DND-41 (cell line): ENCODE measurements at regions not wholly inside any gene's neighbourhood (a gene's known extent, or its start where the extent isn't known, plus 50 kb on each side); places are given as distances from the start of the nearest gene placed in this dataset.

Source experiments
- ATAC-seq: fragments of 200-7000 bp; cut with Tn5 transposase; 3 replicates; pipeline ENCODE4 v1.9.1; 2021; ENCODE audit warnings: low read depth; ENCODE audit not compliant: insufficient read depth
- DNase-seq: peaks from one replicate; pipeline ENCODE4 v3.0.0-alpha.2; 2020
- H2AFZ ChIP-seq: 2 replicates; pipeline ENCODE4 v1.6.0; 2012; ENCODE audit warnings: low read depth, low read length
- H3K27ac ChIP-seq: 2 replicates; pipeline ENCODE4 v1.5.1; 2012; ENCODE audit warnings: low read length, inconsistent platforms
- H3K27me3 ChIP-seq: fragments of 200-600 bp; sonication (generic); 2 replicates; pipeline ENCODE4 v1.6.0; 2012; ENCODE audit warnings: low read length, mild to moderate bottlenecking, inconsistent platforms; ENCODE audit not compliant: insufficient read depth, poor library complexity
- H3K36me3 ChIP-seq: 2 replicates; pipeline ENCODE4 v1.5.1; 2012; ENCODE audit warnings: low read length, inconsistent platforms; ENCODE audit not compliant: insufficient read depth
- H3K4me1 ChIP-seq: 2 replicates; pipeline ENCODE4 v1.5.1; 2012; ENCODE audit warnings: mild to moderate bottlenecking, low read length; ENCODE audit not compliant: insufficient read depth
- H3K4me2 ChIP-seq: 2 replicates; pipeline ENCODE4 v1.6.0; 2012; ENCODE audit warnings: mild to moderate bottlenecking, moderate library complexity, low read length, inconsistent platforms; ENCODE audit not compliant: insufficient read depth
- H3K4me3 ChIP-seq, 2 experiments: fragments of 200-600 bp in 1 of 2; shearing (Covaris generic) in 1 of 2; 2 replicates each; pipeline ENCODE4 v1.5.1; 2012 to 2016; ENCODE audit warnings: inconsistent platforms in 2 of 2, low read length in 2 of 2, mild to moderate bottlenecking in 2 of 2, low read depth in 1 of 2, moderate library complexity in 1 of 2
- H3K79me2 ChIP-seq: 2 replicates; pipeline ENCODE4 v1.6.0; 2012; ENCODE audit warnings: low read length, inconsistent platforms; ENCODE audit not compliant: insufficient read depth
- H3K9ac ChIP-seq: 2 replicates; pipeline ENCODE4 v1.6.0; 2012; ENCODE audit warnings: low read depth, mild to moderate bottlenecking, inconsistent platforms, low read length, moderate library complexity
- H3K9me3 ChIP-seq: 2 replicates; pipeline ENCODE4 v1.5.1; 2012; ENCODE audit warnings: low read length, moderate library complexity, mild to moderate bottlenecking, inconsistent platforms; ENCODE audit not compliant: insufficient read depth, severe bottlenecking
- H4K20me1 ChIP-seq: 2 replicates; pipeline ENCODE4 v1.6.0; 2012; ENCODE audit warnings: low read length; ENCODE audit not compliant: insufficient read depth
- EZH2 ChIP-seq: IDR thresholded peaks from 3 replicates; pipeline ENCODE4 v1.6.1; 2012; ENCODE audit warnings: borderline replicate concordance, low read depth, mild to moderate bottlenecking, moderate library complexity, low read length, inconsistent platforms; ENCODE audit not compliant: severe bottlenecking
- TF ChIP-seq, protein P1 (sequence below): IDR thresholded peaks from 2 replicates; pipeline ENCODE4 v1.5.1; 2012; ENCODE audit warnings: borderline replicate concordance, low read length, moderate library complexity, mild to moderate bottlenecking; ENCODE audit not compliant: poor library complexity, severe bottlenecking; ENCODE audit errors: extremely low read depth

DNA sequence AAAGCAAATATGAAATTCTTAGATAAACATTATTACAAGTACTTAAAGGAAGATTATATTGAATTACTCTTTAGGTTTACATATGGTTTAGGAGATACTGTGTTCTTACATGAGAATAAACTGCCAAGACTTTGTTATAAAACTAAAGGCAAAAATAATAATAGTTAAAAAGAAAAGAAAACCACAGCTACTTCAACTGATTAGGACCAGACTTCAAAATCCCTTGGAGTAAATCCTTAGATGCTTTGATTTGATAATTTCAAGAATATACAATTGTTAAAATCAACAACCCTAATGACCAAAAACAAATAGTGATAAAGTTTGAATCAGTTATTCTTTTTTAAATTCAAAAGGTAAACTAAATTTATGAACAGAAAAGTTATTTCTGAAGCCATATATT is 389.6 kb upstream of the COX7C start:
- no peak for DNase-seq
- no peak for TF ChIP-seq EZH2
- TF ChIP-seq, protein P1, sequence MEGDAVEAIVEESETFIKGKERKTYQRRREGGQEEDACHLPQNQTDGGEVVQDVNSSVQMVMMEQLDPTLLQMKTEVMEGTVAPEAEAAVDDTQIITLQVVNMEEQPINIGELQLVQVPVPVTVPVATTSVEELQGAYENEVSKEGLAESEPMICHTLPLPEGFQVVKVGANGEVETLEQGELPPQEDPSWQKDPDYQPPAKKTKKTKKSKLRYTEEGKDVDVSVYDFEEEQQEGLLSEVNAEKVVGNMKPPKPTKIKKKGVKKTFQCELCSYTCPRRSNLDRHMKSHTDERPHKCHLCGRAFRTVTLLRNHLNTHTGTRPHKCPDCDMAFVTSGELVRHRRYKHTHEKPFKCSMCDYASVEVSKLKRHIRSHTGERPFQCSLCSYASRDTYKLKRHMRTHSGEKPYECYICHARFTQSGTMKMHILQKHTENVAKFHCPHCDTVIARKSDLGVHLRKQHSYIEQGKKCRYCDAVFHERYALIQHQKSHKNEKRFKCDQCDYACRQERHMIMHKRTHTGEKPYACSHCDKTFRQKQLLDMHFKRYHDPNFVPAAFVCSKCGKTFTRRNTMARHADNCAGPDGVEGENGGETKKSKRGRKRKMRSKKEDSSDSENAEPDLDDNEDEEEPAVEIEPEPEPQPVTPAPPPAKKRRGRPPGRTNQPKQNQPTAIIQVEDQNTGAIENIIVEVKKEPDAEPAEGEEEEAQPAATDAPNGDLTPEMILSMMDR: no peak
- H3K9ac ChIP-seq: no peak overlapping the region
- no peak overlapping the region for H3K4me2 ChIP-seq
- no peak overlapping the region for H3K4me3 ChIP-seq
- no peak overlapping the region for H3K27ac ChIP-seq
- H3K79me2 ChIP-seq: no peaks in the 10 kb centered on the region
- no peaks in the 10 kb centered on the region for H3K27me3 ChIP-seq
- H4K20me1 ChIP-seq: no peaks in the 10 kb centered on the region
- H3K4me1 ChIP-seq: no peaks in the 10 kb centered on the region
- no peaks in the 10 kb centered on the region for H3K36me3 ChIP-seq
- H3K9me3 ChIP-seq: no peaks in the 10 kb centered on the region
- no peak overlapping the region for H2AFZ ChIP-seq
- no peak for ATAC-seq

DNA sequence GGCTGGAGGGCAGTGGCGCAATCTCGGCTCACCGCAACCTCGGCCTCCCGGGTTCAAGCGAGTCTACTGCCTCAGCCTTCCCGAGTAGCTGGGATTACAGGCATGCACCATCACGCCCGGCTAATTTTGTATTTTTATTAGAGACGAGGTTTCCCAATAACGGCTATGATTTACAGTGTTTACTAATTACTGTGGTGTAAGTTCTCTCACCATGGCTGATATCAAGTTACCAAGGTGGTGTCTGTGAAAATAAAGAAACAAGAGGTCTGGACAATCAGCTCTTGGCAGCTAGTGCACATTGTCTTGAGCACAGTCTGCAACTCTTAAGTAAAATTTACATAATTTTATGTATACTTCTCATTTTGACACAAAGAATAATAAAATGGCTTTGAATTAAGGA is 385.5 kb upstream of the COX7C start:
- no peak for DNase-seq
- no peak overlapping the region for H3K4me2 ChIP-seq

DNA sequence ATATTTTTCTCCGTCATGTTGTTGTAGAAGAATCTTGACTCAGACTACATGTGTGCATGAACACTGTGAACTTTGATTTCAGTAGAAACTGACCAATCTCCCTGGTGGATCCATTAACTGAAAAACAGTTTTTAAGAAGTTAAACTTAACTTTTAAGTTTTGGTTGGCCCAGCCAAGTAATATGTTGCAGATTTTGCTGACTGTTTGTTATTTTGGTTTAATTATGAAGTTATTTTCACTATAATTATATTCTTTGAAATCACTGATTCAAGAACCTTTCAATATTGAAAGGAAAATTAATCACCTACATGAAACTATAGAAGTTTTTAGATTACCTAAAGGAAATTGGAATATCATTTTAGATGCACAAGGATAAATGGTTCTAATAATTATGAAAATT is 373.6 kb upstream of the COX7C start:
- Histone ChIP-seq H3K36me3 (no peaks in the 10 kb centered on the region), H3K79me2 (no peaks in the 10 kb centered on the region), H3K4me1 (no peaks in the 10 kb centered on the region), H3K4me2 (no peak overlapping the region), H2AFZ (no peak overlapping the region), H4K20me1 (no peaks in the 10 kb centered on the region), H3K27ac (no peak overlapping the region), H3K9me3 (no peaks in the 10 kb centered on the region), H3K9ac (no peak overlapping the region), H3K4me3 (no peak overlapping the region), H3K27me3 (no peaks in the 10 kb centered on the region)
- TF ChIP-seq, protein P1: no peak
- no peak for TF ChIP-seq EZH2
- no peak for DNase-seq
- ATAC-seq: no peak

More for the DNA sequence above, 385.5 kb upstream of the COX7C start:
- H3K27ac ChIP-seq: no peak overlapping the region
- H3K4me3 ChIP-seq: no peak overlapping the region
- H3K27me3 ChIP-seq: no peaks in the 10 kb centered on the region
- no peaks in the 10 kb centered on the region for H3K9me3 ChIP-seq
- H3K79me2 ChIP-seq: no peaks in the 10 kb centered on the region
- TF ChIP-seq, protein P1: no peak
- TF ChIP-seq EZH2: no peak
- no peaks in the 10 kb centered on the region for H3K36me3 ChIP-seq
- no peak overlapping the region for H3K9ac ChIP-seq
- H2AFZ ChIP-seq: no peak overlapping the region
- ATAC-seq: no peak
- no peaks in the 10 kb centered on the region for H4K20me1 ChIP-seq
- H3K4me1 ChIP-seq: no peaks in the 10 kb centered on the region

DNA sequence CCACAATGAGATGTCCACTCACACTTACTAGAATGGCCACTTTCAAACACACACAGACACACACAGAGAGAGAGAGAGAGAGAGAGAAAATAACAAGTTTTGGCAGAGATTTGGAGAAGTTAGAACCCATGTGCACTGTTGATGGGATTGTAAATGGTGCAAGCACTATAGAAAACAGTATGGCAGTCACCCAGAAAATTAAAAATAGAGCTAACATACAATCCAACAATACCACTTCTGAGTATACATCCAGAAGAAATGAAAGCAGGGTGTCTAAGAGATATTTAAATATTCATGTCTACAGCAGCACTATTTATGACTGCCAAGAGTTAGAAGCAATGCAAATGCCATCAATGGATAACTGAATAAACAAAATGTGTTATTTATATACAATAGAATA is 359.9 kb upstream of the COX7C start:
- ATAC-seq: no peak
- H3K4me1 ChIP-seq: no peaks in the 10 kb centered on the region
- no peak overlapping the region for H2AFZ ChIP-seq

More for the DNA sequence above, 359.9 kb upstream of the COX7C start:
- H3K4me2 ChIP-seq: no peak overlapping the region
- H3K9ac ChIP-seq: no peak overlapping the region
- no peaks in the 10 kb centered on the region for H3K36me3 ChIP-seq
- no peak overlapping the region for H3K4me3 ChIP-seq
- H3K9me3 ChIP-seq: no peaks in the 10 kb centered on the region
- H3K27ac ChIP-seq: no peak overlapping the region
- H3K79me2 ChIP-seq: no peaks in the 10 kb centered on the region
- H3K27me3 ChIP-seq: no peaks in the 10 kb centered on the region
- H4K20me1 ChIP-seq: no peaks in the 10 kb centered on the region
- DNase-seq: no peak
- TF ChIP-seq, protein P1: no peak
- no peak for TF ChIP-seq EZH2
